Kidney (tissue), 13 donors: ENCODE measurements at regions not wholly inside any gene's neighbourhood (a gene's known extent, or its start where the extent isn't known, plus 50 kb on each side); places are given as distances from the start of the nearest gene placed in this dataset.

Experiments used
- DNase-seq, 5 donors: peaks; one replicate each; pipeline ENCODE4 v3.0.0-alpha.2; 2013 to 2020
- FAIRE-seq: peaks from 2 replicates; lab custom pipeline; 2012; peaks lifted over from hg19 to GRCh38; lab: Jason Lieb, UNC
- H3K27ac ChIP-seq, 2 donors: one replicate each; pipeline ENCODE4 v1.7.0; 2013; ENCODE audit warnings: low read depth in 2 of 2, low read length in 2 of 2, inconsistent platforms in 1 of 2
- H3K27me3 ChIP-seq: one replicate; pipeline ENCODE4 v1.7.1; 2013; ENCODE audit warnings: low read length, inconsistent platforms; ENCODE audit not compliant: control insufficient read depth, insufficient read depth
- H3K36me3 ChIP-seq, 3 donors: one replicate each; pipeline versions ENCODE4 v1.7.0 to v1.7.1; 2013; ENCODE audit warnings: low read length in 3 of 3, control low read depth in 1 of 3, inconsistent platforms in 1 of 3; ENCODE audit not compliant: insufficient read depth in 3 of 3, control insufficient read depth in 2 of 3
- H3K4me1 ChIP-seq, 3 donors: one replicate each; pipeline versions ENCODE4 v1.7.0 to v1.7.1; 2013; ENCODE audit warnings: low read length in 3 of 3, inconsistent platforms in 1 of 3, low read depth in 1 of 3; ENCODE audit not compliant: control insufficient read depth in 2 of 3, insufficient read depth in 2 of 3
- H3K4me3 ChIP-seq, 3 donors: one replicate each; pipeline versions ENCODE4 v1.7.0 to v1.8.1; 2013; ENCODE audit warnings: low read length in 3 of 3, control low read depth in 1 of 3, inconsistent platforms in 1 of 3
- H3K9ac ChIP-seq, 3 donors: one replicate each; pipeline versions ENCODE4 v1.7.0 to v1.7.1; 2013; ENCODE audit warnings: low read length in 3 of 3, control low read depth in 1 of 3, inconsistent platforms in 1 of 3
- H3K9me3 ChIP-seq, 3 donors: one replicate each; pipeline versions ENCODE4 v1.7.0 to v1.7.1; 2013; ENCODE audit warnings: low read length in 3 of 3, control low read depth in 1 of 3, inconsistent platforms in 1 of 3; ENCODE audit not compliant: control insufficient read depth in 2 of 3, insufficient read depth in 1 of 3
- CTCF ChIP-seq: IDR thresholded peaks from 3 replicates; pipeline ENCODE4 v1.5.1; 2012; ENCODE audit warnings: mild to moderate bottlenecking, moderate library complexity, borderline replicate concordance; ENCODE audit not compliant: insufficient read depth; ENCODE audit errors: extremely low read depth
- intact Hi-C: fragments of 100-400 bp; cut with DNase I; formaldehyde crosslinking; loops from one replicate; pipeline ENCODE4 v1.11.1; 2022
- donor health status: control.
- donor health status: control.
- donor health status: control.
- donor health status: control.
- donor health status: control.
- donor health status: DM: yes; HTN: yes; CAD: no.
- donor health status: Normal renal cell carcinoma (clear cell type).

DNA sequence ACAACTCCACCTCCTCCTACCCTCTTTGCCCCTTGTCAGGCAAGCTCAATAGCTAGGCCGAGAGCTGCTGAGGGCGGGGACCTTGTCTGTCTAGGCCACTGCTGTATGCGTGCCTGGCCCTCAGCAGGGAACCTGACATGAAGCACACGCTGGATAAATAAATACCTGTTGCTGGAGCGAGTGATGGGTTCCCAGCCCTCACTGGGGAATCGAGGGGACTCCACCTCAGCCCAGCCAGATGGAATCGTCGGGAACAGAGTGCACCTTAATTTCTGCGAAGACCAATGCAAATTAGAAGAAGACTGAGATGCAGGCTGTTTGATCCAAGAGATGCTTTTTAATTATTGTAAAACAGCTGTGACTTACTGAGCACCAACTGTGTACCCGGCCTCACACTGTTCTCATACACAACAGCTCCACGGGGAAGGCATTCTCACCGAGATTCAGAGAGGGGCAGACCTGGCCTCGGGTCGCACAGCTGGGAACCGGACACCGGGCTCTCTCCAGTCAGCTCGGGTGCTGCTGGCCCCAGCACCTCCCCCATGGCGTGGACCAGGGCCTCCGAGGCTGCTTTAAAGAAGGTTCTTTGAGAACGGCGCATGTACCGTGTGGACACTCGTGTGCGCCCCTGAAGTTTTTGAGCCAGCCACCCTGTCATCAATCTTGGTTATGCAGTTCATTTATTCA, 109.7 kb upstream of the IER5L start:
- H3K36me3 ChIP-seq = peaks cover 0 to 3% (median 0%) of the 10 kb centered on the region in 3 donors
- H3K27me3 ChIP-seq = no peaks in the 10 kb centered on the region
- H3K4me1 ChIP-seq = peaks cover 0 to 6% (median 0%) of the 10 kb centered on the region in 3 donors
- peak in 1 of 5 donors; percentile 40 for DNase-seq
- intact Hi-C loops = no loop called here
- no peak overlapping the region for H3K9ac ChIP-seq
- no peak overlapping the region for H3K4me3 ChIP-seq
- no peaks in the 10 kb centered on the region for H3K9me3 ChIP-seq
- no peak overlapping the region for H3K27ac ChIP-seq
- FAIRE-seq = no peak
- no peak for TF ChIP-seq CTCF

DNA sequence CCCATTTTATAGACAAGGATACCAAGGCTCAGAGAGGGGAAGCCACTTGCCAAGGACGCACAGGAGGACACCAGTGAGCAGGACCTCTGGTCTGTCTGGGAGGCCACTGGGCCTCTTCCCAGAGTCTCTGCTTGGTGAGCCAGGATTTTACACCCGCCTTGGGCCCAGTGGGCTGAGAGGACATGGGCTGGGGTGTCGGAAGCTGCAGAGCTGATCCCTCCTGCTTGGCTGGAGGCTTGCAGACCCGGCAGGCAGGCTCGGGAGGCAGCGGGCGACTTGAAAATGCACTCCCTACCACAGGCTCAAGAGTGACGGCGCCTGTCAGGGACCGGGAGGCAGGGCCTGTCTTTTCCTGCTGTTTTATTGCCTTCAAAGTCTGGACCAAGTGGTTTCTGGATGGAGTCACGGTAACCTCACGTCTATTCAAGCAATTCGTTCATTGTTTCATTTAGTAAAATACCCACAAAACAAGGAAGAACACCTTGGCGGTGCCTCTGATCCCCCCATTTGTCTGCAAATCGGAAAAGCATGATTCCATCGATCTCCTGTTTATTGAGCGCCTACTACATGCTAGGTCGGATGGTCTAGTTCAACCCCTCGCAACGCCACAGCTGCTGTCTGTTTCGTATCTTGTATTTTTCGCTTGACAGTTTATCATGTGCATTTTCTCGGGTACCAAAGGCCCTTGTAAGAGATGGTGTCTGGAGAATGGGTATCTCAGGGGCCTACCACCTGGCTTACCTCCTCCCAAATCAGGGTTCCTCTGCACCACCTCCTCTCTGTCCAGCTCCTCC, 108.1 kb upstream of the IER5L start:
- Histone ChIP-seq H3K4me1 (peaks cover 0 to 8% (median 0%) of the 10 kb centered on the region in 3 donors), H3K4me3 (no peak overlapping the region), H3K27me3 (no peaks in the 10 kb centered on the region), H3K27ac (no peak overlapping the region), H3K9me3 (no peaks in the 10 kb centered on the region), H3K36me3 (peaks cover 0 to 3% (median 0%) of the 10 kb centered on the region in 3 donors), H3K9ac (no peak overlapping the region)
- peak in 1 of 5 donors; percentile 61 for DNase-seq
- no peak for TF ChIP-seq CTCF
- intact Hi-C loops = no loop called here
- FAIRE-seq = no peak

DNA sequence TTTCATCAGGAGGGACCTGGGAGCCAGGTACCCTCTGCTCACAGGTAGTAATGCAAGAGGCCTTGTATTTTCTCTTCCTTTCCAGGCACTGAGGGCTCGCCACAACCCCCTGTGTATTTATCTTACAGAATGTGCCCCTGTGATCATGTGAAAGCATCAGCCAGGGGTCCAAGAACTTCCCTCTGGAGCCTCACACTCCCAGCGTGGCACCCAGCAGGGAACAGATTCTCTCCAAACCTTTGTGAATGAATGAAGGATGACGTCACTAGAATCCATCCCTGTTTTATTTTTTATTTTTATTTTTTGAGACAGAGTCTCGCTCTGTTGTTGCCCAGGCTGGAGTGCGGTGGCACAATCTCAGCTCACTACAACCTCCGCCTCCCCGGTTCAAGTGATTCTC, 107.3 kb upstream of the IER5L start:
- no peak for DNase-seq
- Histone ChIP-seq H3K9me3 (no peaks in the 10 kb centered on the region), H3K9ac (no peak overlapping the region), H3K4me3 (no peak overlapping the region), H3K27me3 (no peaks in the 10 kb centered on the region), H3K4me1 (peaks cover 0 to 8% (median 0%) of the 10 kb centered on the region in 3 donors), H3K36me3 (peaks cover 0 to 3% (median 0%) of the 10 kb centered on the region in 3 donors), H3K27ac (no peak overlapping the region)
- no peak for TF ChIP-seq CTCF
- FAIRE-seq = no peak
- intact Hi-C loops = no loop called here
